HG03196 (cell line): ENCODE measurements at regions not wholly inside any gene's neighbourhood (a gene's known extent, or its start where the extent isn't known, plus 50 kb on each side); places are given as distances from the start of the nearest gene placed in this dataset.

Experiments used
- ATAC-seq: cut with Tn5 transposase; IDR thresholded peaks from one replicate; pipeline ENCODE4 v1.9.1; 2021; ENCODE audit not compliant: unreplicated experiment

DNA sequence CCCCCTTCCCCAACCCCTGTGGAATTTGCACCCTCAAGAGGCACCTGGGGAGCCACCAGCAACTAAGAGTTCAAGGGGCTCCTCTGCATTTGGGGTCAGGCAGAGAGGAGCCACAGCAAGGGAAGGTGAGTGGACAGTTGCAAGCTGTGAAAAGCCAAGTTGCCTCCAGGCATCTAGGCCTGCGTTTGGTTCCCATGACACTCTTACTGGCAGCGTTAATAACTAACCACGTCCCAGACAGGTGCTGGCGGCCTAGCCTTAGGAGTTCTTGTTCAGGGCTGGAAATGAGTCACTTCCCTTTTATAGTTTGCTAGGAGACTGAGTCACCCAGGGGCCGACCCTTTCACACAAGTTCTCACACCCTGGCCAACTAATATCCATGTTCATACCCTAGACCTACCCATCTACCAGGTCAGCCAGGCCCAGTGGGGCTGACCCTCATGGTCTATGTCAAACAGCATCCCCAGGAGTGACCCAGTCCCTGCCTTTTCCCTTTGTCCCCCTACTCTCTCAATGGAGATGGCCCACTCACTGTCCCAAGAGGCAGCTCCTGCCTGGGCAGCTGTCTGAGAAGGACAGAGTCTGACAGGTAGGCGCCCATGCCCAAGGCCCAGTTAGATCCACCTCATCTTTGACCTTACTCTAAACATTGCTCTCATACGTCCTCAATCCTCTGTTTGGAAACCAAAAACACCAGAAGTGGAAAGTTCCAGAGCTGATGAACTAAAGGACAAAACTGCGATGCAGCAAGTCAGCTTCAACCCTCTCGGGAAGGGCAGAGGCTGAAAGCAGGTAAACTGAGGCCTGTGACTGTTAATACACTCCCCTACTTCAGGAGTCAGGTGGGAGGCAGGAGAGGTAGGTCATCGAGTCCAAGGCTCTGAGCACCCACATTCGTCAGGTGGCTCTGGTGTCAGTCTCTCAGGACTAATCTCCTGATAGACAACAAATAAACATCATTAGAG is 300.6 kb downstream of the SOX9 start:
- peak; percentile 44 for ATAC-seq

DNA sequence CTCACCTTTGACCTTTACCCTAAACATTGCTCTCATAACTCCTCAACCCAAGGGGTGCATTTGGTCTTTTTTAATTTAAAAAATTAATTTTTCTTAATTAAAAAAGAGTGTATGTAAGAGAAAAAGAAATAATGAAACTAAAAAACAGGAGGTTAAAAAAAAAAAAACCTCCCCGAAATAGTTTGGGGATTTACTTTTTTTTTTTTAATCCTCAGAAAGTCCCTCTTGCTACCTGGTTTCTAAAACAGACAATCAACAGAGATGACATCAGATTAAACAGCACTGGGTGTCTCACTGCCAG is 301.3 kb downstream of the SOX9 start:
- no peak for ATAC-seq

DNA sequence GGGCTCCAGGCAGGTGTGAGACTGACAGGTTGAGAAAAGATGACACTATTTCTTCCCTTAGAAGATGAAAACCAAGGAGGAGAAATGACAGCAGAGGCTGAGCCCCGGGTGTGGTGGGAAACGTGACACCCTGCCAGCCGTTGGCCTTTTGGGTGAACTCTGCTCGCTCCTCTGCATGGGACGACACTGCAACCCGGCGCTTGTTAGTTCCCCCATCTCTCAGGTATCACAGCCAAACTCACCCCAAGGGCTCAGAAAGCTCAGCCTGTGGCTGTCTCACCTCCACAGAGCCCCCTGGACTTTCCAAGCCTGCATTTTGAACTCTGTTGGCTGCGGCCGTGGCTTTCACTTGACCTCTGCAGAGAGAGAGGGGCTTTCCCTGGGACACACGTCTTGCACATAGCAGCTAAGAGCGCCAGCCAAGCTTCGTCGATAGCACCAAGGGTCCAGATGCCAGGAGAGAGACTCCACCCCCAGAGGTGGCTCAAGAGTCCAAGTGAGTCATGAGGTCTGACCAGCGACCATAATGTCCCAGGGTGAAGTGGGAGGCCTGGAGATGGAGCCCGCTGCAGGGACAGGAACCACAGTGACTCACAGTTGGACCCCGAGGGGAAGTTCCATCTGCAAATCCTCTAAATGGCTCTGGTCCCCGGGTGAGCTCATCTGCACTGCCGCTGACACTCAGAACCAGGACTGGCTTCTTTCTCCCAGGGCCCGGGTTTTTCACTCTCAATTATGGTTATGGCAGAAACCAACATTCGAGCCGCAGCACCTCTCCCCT is 301.9 kb downstream of the SOX9 start:
- ATAC-seq = peak; percentile 44

DNA sequence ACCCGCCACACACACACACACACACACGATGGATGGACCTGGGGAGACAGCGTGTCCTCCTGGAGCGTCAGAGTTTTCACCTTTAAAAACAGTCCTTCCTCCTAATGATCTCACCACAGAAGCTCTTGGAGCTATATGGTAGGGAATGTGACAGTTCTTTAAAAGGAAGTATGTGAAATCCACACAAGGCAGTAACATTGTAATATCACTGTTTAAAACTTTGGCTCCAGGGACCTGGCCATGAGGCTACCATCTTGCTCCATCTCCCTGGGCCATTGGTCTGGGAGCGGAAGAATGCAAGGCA is 302.4 kb downstream of the SOX9 start:
- ATAC-seq = no peak

DNA sequence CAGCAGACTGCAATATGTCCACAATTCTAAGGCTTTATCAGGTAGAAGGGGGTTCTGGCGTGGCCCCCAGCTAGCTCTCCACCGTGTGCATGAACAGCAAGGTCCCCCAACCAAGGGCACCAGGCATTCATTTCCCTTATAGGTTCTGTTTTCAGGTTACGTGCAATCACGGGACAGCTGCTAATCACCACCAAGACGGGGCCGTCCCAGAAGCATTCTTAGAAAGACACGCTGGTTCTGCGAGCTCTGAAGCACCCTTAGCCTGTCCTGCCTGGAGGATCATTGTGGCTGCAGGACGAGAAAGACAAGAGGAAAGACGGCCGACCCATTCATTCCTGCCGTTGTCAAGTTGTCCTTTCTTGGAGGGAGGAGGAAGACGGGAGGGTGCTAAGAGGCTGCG is 302.9 kb downstream of the SOX9 start:
- ATAC-seq = no peak

DNA sequence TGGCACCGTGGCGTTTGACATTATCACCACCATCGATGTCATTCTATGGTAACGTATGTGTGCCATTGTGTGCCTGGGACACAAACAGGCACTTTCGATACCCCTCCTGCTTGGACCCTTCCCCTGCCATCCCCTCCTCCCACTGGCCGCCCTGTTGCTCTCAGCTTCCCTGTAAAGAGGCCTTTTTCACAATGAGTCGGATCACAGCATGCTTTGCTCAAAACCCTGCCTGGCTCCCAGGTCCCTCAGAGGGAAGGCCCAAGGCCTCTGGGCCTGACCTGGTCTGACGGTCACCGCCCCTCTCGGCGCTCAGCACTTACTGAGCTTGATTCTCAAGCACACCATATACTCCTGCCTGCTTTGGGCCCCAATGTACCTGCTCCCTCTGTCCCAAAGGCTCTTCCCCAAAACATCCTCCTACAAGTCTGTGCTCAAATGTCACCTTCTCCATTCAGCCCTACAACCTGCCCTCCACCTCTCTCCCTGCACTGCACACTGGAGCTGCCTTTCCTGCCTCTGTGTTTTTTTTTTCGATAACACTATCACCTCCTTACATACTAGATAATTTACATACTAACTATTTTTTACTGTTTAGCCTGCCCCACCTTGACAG is 303.8 kb downstream of the SOX9 start:
- ATAC-seq = no peak

DNA sequence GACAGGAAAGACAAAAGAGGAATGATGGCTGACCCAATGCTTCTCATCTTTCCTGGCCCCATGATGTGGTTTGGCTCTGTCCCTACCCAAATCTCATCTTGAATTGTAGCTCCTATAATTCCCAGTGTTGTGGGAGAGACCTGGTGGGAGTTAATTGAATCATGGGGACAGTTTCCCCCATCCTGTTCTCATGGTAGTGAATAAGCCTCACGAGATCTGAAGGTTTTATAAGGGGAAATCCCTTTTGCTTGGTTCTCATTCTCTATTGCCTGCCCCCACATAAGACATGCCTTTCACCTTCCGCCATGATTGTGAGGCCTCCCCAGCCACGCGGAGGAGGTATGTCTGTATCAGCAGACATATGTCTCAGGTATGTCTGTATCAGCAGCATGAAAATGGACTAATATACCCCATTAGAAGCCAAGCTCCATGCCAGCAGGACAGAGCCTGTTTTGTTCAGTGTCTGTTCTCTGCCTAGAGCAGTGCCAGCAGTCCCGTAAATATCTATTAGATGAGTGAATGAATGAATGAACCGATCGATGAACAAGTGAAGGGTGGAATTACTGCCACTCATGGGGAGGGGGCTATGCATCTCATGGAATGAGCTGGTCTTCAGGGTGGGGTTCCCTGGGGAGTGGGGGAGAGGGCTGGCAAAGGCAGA is 304.4 kb downstream of the SOX9 start:
- no peak for ATAC-seq

DNA sequence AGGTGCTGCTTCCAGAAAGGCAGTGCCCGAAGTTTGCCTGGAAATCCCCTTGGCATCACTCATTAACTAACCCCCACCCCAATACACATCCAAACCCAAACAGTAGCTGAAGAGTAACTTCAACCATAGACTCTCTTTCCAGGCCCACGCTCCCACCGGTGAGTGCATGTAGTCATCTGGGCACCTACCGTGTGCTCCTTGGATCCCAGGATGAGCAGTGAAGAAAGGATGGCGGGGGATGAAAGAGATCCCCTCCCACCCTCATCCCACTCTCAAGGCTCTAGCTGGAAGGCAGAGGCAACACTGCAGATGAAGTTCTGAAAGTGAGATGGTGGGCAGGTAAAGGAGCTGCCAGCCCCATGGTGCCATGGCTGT is 305.0 kb downstream of the SOX9 start:
- no peak for ATAC-seq

DNA sequence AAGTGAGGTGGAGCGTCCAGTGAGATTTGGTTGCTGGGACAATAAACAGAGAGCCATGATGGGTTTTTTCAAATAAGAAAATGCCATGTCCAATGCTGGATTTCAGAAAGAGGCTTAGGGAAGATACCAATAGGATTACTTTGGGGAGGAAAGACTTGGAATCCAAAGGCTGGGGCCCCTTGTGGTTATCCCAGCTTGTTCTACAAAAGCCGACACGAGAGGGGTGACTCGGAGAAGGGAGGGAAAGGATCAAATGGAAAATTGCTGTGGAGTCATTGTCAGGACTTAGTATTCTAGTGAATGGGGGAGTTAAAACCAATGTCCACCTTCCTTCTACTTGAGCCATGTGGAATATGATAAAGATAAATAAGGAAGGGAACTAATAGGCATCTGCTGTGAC is 305.5 kb downstream of the SOX9 start:
- no peak for ATAC-seq

DNA sequence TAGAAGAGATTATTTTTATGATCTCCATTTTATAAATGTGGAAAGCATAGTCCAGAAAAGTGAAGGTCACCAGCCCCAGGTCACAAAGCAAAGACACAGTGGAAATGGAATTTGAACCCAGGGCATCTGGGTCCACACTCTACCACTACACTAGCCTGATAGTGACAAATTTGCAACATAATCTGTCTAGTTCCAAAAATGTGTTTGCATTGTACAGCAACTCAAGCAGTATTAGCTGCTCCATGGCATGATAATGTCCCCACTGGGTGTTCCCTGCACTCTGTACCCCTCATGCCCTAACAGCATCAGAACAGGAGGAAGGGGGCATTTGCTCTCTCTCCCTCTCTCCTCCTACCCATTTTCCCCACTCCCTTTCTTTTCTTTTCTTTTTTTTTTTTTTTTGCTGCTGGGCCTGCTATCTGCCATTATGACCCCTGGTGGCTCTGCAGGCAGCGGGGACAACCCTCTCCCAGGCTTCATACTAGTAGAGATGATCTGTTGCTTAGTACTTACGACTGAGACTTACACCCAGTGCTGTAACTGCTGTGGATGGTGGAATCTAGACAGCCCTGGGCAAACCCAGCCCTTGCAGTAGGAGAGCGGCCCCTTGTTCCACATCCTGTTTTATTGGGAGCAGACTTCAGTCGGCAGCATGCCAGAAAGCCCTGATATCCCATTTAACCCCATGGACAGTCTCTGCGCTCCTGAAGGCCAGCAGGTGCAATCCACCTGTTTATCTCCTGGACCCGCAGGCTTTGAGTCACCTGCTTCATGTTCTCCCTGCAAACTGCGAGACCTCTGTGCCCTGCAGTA is 306.3 kb downstream of the SOX9 start:
- no peak for ATAC-seq

DNA sequence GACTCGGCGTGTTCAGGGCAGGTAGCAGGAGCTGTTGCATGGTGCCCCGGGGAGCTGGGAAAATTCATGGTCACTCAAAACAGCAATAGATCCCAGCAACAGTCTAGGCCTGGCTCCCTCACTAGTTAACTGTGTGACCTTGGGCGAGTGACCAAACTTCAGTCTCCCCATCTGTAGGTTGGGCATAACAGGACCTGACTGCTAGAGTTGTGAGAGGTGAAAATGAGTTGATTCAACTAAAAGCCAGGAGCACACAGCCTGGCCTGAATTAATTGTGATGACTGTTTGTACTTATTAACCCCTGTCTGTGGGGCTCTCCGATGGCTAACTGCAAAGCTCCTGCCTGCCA is 306.9 kb downstream of the SOX9 start:
- no peak for ATAC-seq

DNA sequence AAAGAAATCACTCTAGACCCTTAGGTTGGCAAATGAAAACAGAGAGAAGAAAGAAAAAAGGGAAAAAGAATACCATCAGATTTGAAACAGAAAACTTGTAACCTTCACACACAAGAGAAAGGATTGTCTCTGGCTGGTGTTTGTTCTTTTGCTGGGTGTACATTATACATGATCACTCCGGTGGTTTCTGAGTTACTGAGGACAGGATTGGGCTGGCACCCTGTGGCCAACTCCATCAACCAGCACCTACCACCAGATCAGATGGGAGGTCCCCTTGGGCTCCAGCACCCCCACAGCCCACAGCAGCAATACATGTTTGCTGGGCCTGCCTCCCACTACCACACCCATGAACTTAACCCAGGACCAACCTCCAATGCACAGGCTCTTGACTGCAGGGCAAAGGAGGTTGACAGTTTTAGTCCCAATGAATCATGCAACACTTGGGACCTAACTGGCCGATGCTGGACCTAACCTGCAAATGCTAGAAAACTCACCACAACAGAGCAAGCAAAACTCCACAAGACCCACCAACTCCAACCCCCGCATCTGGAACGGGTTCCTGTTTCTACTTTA is 308.3 kb downstream of the SOX9 start:
- ATAC-seq = no peak

DNA sequence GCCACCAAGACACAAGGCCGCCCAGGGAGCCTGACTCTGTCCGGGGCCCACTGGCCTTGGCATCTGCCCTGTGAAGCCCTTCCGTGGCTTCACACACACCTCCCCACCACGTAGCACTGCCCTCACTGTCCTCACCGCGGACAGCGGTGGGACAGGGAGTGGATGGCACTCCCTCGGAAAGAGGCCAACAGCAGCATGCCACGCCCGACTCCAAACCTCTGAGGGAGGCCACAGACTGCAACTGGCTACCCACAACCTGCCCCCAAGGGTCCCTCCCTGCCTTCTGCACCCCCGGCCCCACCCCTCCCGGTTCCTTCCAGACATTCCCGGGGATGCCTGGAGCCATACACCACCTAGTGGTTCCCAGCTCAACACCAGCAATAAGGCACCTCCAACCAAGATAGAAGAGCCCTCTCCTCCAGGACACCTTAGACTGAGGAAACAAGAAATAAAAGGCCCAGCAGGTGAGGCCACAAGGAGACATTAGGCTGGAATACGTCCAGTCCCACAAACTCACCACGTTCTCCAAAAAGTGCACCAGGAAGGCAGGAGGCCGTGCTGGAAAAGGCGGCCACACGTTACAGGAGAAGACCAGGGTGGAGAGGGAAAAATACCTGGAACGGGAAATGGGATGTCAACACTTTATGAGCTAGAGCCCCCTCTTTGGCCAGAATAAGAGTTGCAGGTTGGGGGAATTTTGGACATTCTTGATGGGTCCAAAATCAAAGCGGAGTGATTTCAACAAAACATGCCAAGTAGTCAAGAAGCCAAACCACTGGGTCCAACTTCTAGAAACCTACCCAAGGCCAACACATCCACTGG is 310.0 kb downstream of the SOX9 start:
- ATAC-seq = no peak

DNA sequence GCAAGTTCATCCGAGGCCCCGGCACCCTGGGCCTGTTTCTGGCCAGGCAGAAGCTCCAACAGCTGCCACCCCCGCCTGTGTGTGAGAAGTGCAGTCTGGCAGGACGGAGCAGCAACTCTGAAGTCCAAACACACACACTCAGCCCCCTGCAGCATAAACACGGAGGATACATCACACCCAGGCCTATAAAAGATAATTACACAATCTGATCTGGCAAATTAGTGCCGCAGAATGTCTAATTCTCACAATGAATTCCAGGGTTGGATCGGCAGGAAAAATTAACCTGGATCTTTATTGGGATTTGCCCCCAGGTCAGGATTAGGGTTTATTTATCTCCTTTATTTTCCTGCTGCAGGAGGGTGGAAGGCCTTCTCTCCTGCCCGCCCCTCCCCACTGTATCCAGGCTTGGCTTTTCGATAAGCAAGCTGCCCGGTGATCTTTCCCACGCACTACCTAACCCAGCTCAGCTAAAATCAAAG is 311.4 kb downstream of the SOX9 start:
- no peak for ATAC-seq

DNA sequence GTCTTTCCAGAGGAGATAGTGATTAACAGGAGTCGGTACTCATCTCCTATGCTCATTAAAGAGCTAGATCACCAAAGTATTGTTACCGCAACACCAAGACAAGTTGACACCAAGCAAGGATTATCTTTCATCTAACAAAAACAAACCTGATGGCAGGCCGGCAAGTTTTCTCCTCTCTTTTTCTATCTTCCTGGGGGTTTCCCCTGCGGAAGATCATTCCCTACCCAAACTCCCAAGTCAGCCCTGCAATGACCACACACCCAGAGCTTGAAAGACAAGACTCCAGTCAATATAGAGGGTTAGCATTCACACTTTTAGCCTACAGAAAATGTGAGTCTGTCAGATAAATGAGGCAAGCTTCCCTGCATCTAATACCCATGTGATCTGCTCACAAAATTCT is 312.1 kb downstream of the SOX9 start:
- ATAC-seq = no peak

DNA sequence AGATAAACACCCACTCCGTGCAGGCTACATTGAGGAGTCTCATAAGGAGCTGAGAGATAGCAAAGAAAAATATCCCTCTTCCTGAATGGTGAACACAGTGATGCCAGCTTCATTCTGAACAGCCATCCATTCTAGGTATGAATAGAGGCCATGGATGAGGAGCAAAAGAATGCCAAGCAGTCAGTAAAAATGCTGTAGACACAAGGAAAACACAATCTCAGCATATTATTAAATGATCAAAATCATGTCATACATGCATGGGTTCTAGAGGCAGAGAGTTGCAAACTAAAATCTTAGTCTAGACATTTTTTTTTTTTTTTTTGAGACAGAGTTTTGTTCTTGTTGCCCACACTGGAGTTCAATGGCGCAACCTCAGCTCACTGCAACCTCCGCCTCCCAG is 313.0 kb downstream of the SOX9 start:
- ATAC-seq = no peak

DNA sequence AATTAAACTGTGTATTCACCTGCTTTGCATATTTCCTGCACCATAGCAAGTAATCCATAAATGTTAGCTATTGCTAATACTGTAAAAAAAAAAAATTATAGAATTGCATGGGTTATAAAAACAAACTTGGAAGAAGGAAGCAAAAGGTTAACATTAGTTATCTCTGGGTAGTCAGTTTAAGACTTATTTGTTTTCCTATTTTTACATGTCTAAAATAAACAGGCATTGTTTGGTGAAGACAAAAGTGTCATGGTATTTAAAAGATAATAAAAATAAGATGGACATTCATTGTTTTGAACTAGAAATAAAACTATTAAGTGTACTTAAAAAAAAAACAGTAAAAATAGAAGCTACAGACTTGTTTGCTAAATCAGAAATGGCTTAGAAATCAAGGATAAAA is 313.8 kb downstream of the SOX9 start:
- ATAC-seq = no peak

DNA sequence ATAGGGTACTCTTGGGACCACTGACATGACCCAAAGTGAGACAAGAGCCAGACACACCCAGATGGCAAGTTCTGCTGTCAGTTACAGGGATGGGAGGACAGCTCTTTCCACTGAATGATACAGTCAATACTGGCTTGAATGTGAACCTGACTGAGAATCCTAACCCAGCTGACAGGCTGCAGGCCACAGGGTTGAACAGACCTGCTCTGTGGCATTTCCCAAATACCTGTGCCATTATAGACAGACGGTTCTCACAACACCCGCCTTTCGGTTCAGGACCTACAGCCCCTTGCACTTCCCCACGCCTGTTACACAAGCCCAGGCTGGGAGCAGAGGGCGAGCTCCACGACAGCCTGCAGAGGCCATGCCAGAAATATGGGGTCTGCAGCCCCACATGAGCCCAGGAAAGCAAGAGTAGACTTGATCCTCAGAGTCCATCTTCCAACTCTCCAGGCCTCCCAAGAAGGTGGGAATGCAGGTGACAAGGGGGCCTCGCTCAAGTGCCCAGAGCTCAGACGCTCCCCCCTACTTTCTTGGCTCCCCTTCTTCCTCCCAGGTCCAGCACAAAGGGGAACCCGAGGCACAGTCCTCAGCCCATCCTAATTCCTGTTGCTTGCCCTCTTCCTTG is 314.3 kb downstream of the SOX9 start:
- no peak for ATAC-seq

DNA sequence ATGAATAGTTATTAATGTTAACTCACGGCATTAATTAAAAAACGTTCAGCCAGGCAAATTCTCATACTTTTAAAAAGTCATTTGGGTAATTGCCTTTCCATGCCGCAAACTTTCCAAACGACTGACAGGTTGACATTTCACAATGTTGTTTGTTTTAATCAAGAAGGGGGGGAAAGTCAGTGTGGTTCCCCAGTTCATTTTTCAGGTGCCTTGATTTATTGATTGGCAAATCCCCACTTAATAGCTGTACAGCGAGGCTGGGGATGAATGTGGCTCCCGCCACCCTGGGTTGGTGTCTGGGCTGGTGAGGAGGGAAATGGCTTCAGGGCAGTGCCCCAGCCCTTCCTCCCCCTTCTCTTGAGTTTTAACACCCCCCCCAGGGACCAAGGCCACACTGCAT is 318.0 kb downstream of the SOX9 start:
- no peak for ATAC-seq
